ENCODE measurements at regions not wholly inside any gene's neighbourhood (a gene's known extent, or its start where the extent isn't known, plus 50 kb on each side); places are given as distances from the start of the nearest gene placed in this dataset.

- DNase-seq = no peak
Observed at GRCh38 chr3:132189601-132190000, 127.6 kb upstream of the ACP3 start.

DNA sequence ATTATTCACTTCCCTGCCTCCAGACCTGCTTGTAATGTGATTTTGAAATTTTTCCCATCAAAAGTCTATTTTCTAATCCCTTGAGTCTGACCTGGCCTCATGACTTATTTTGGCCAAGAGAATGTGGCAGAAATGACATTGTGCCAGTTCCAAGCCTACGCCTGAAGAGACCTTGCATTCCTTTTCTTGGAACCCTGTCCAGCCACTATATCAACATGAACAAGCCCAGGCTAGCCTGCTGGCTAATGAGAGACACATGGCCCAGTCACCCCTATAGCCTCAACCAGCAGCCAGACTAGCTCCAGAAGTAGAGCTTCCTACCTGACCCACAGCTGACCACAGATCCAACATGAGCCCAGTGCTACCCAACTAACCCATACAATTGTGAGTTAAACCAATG lies 121.1 kb upstream of the ACP3 start:
- no peak for DNase-seq

GRCh38 chr3:132198516-132198915 lies 118.7 kb upstream of the ACP3 start:
- no peak for DNase-seq

DNA sequence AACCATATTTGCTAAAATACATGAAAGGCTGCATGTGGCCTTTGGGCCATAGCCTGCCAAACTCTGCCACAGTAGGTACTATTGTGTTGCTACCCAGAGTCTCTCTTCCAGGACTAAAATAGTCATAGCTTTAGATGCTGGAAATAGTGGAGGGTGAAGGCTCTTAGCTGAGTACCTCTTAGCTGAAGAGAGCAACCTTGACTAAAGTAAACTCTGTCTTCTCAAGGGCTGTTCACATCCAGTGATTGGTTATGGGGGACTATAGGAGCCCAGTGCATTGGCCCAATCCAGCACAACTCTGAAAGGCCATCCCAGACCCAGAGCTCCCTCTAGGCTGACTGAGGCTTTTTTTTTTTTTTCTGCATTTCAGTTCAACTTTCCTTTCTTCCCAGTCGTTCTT lies 117.8 kb upstream of the ACP3 start:
- DNase-seq = no peak

DNA sequence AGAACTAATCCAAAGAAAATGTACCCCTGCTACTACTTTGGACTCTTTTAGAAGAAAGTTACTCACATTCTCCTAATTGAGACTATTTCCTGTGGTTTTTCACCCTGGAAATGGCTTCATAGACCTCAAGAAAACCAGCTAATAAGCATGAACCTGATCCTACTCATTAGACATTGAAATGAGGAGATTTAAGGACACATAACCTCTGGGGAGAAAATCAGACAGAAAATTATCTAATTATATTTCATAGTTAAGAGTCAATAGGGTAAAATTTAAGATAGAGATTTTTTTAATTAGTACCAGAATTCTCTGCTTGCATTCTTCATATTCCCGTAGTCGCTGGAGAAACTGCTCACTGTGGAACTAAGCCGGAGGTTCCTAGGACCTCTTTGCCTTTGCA lies 114.6 kb upstream of the ACP3 start:
- no peak for DNase-seq

DNA sequence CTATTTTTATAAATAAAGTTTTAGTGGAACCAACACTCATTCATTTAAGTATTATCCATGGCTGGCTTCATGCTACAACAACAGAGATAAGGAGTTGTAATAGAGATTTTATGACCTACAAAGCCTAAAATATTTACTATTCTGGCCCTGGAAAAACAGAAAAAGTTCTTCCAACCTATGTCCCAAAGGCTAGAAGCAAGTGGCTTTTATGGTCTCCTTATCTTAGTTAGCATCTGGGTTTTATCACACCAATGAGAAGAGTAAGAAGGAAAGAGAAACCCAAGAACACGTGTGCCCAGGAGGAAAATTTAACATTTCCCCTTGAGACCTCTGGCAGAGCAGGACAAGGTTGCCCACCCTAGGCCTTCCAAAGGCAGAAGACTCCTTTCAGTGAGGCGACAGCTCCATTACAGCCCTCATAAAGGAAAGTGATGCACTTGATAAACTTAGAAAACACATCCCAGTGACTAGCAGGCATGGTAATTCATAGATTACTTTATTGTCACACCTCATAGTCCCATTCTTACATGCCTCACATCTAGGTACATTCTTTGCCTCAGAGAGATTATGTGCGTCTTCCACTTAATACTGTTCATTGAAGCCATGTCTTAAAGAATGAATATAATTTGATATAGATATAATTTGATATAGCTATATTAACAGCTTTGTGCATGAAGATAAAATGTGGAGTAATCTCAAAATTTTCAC lies 113.2 kb upstream of the ACP3 start:
- no peak for DNase-seq

- no peak for DNase-seq
Observed at GRCh38 chr3:132205609-132206008, 111.6 kb upstream of the ACP3 start.

GRCh38 chr3:132209855-132210254 lies 107.4 kb upstream of the ACP3 start:
- no peak for DNase-seq

GRCh38 chr3:132210476-132211346 lies 106.5 kb upstream of the ACP3 start:
- DNase-seq = peak; percentile 21

DNA sequence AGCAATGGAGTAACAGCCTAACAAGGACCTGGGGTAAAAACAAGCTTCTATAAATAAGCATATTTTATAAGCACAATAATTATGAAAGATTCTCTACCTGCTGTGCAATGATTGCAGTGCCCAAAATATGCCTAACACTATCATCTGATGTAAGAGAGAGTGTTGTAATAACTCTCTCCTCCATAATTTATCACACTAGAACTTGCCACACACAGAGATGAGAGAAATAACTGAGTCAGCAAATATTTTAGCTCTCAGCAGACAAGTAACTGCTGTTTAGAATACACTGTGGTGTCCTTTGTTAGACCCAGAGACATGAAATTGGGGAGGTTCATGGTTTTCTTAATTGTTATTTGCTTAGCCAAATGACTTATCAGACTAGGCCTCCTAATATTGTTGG lies 105.3 kb upstream of the ACP3 start:
- DNase-seq = no peak

- no peak for DNase-seq
Observed at GRCh38 chr3:132218817-132219755, 98.1 kb upstream of the ACP3 start.

GRCh38 chr3:132220986-132221385 lies 96.2 kb upstream of the ACP3 start:
- no peak for DNase-seq

GRCh38 chr3:132222868-132223538 lies 94.2 kb upstream of the ACP3 start:
- no peak for DNase-seq

DNA sequence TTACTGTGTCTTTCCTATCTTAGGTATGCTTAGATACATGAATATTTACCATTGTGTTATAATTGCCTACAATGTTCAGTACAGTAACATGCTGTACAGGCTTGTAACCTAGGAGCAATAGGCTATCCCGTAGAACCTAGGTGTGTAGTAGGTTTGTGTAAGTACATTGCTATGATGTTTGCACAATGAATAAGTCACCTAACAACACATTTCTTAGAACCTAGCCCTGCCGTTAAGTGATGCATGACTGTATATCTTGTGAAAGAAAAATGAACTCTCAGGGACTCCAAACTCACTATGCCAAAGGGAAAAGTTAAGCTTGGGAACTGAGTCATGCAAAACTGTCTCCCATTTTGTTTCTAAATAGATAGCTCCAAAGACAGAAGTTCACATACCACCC lies 91.5 kb upstream of the ACP3 start:
- no peak for DNase-seq

GRCh38 chr3:132228923-132229322 lies 88.3 kb upstream of the ACP3 start:
- DNase-seq = no peak

DNA sequence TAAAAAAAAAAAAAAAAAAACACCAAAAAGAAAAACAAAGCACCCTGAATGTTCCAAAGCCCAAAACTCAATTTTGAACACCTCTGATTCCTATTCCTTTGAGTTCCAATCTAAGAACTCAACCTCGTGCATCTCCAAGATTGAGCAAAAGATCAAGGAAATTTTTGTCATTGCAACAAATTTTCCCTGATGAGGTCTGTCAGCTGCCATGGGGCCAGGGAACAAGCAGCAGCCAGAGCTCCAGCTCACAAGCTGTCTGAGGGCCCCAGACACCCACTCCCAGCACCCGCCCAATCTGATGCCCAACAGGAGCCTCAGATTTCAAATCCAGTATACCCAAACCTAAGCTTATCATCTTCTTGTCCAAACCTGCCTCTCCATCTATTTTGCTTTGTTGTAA lies 87.6 kb upstream of the ACP3 start:
- no peak for DNase-seq

- DNase-seq = no peak
Observed at GRCh38 chr3:132230156-132231000, 86.8 kb upstream of the ACP3 start.

DNA sequence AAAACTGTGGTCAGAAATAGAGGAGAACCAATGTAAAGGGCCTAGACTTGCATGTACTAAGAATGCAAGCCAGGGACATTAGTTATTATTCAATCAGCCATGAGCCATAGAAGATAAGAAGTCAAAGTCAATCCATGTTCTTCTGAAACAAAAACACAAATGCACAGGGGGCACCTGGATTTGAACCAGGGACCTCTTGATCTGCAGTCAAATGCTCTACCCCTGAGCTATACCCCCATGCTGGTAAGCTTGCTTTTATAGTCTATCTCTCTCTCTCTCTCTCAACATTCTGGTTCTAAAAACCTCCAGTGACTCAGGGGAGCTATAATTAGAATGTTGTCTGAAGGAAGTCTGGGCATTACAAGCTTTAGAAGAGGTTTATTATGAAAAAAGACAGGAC lies 85.6 kb upstream of the ACP3 start:
- DNase-seq = no peak

GRCh38 chr3:132232231-132232792 lies 84.9 kb upstream of the ACP3 start:
- no peak for DNase-seq

- no peak for DNase-seq
Observed at GRCh38 chr3:132236701-132237651, 80.2 kb upstream of the ACP3 start.
